GM23338 (cell line): ENCODE measurements at regions not wholly inside any gene's neighbourhood (a gene's known extent, or its start where the extent isn't known, plus 50 kb on each side); places are given as distances from the start of the nearest gene placed in this dataset.

Experiments
- ATAC-seq: fragments of 200-7000 bp; cut with Tn5 transposase; 3 replicates; pipeline ENCODE4 v1.9.1; 2020
- DNase-seq: peaks from one replicate; pipeline ENCODE4 v3.0.0-alpha.2; 2015; ENCODE audit warnings: low spot score
- H2AFZ ChIP-seq: fragments of 200-600 bp; sonication (generic); 2 replicates; pipeline ENCODE4 v1.8.0; 2016; ENCODE audit warnings: antibody characterized with exemption, mild to moderate bottlenecking, moderate library complexity
- H3F3A ChIP-seq: fragments of 200-600 bp; sonication (generic); replicated peaks from 2 replicates; pipeline ENCODE4 v1.8.0; 2017; ENCODE audit warnings: antibody characterized with exemption, mixed run types, low read depth
- H3K27ac ChIP-seq: fragments of 200-600 bp; sonication (generic); 2 replicates; pipeline ENCODE4 v1.6.1; 2016; ENCODE audit warnings: low read depth
- H3K27me3 ChIP-seq: fragments of 200-600 bp; sonication (generic); 2 replicates; pipeline ENCODE4 v1.8.0; 2016; ENCODE audit warnings: mild to moderate bottlenecking, mixed run types, moderate library complexity; ENCODE audit not compliant: insufficient read depth
- H3K36me3 ChIP-seq: fragments of 200-600 bp; sonication (generic); 2 replicates; pipeline ENCODE4 v1.8.0; 2016; ENCODE audit warnings: mild to moderate bottlenecking; ENCODE audit not compliant: insufficient read depth
- H3K4me1 ChIP-seq: fragments of 200-600 bp; sonication (generic); 2 replicates; pipeline ENCODE4 v1.8.0; 2016; ENCODE audit warnings: mild to moderate bottlenecking, moderate library complexity; ENCODE audit not compliant: insufficient read depth
- H3K4me2 ChIP-seq: fragments of 200-600 bp; sonication (generic); 2 replicates; pipeline ENCODE4 v1.7.1; 2017; ENCODE audit warnings: mixed run types
- H3K4me3 ChIP-seq: fragments of 200-600 bp; sonication (generic); 2 replicates; pipeline ENCODE4 v1.6.1; 2016; ENCODE audit warnings: mixed run types
- H3K79me2 ChIP-seq: fragments of 200-600 bp; sonication (generic); replicated peaks from 2 replicates; pipeline ENCODE4 v1.8.0; 2017; ENCODE audit warnings: mild to moderate bottlenecking; ENCODE audit not compliant: insufficient read depth
- H3K9me2 ChIP-seq: fragments of 200-600 bp; sonication (generic); 2 replicates; pipeline ENCODE4 v1.8.0; 2017; ENCODE audit not compliant: insufficient read depth
- H4K20me1 ChIP-seq: fragments of 200-600 bp; sonication (generic); replicated peaks from 2 replicates; pipeline ENCODE4 v1.8.0; 2017; ENCODE audit warnings: mild to moderate bottlenecking; ENCODE audit not compliant: insufficient read depth
- H3K27ac Mint-ChIP-seq: 2 replicates; pipeline ENCODE4 v1.8.0; 2020; ENCODE audit warnings: inconsistent platforms, mild to moderate bottlenecking, moderate library complexity, mixed read lengths
- H3K27me3 Mint-ChIP-seq: 3 replicates; pipeline ENCODE4 v1.8.0; 2022; ENCODE audit warnings: low read depth, mild to moderate bottlenecking, moderate library complexity, mixed read lengths, inconsistent platforms; ENCODE audit not compliant: insufficient read depth, poor library complexity
- H3K36me3 Mint-ChIP-seq: 3 replicates; pipeline ENCODE4 v1.8.0; 2021; ENCODE audit warnings: low read depth, mild to moderate bottlenecking, inconsistent platforms, moderate library complexity, mixed read lengths
- H3K4me1 Mint-ChIP-seq: 3 replicates; pipeline ENCODE4 v1.8.0; 2020; ENCODE audit warnings: mild to moderate bottlenecking, inconsistent platforms, mixed read lengths
- H3K4me3 Mint-ChIP-seq: 3 replicates; pipeline ENCODE4 v1.8.0; 2021; ENCODE audit warnings: moderate library complexity, mild to moderate bottlenecking, inconsistent platforms, mixed read lengths
- H3K9me3 Mint-ChIP-seq: 3 replicates; pipeline ENCODE4 v1.8.0; 2020; ENCODE audit warnings: moderate library complexity, mild to moderate bottlenecking, inconsistent platforms, mixed read lengths
- CREB1 ChIP-seq: fragments of 250-450 bp; sonication (Bioruptor Pico); IDR thresholded peaks from 2 replicates; pipeline ENCODE4 v1.5.0; 2020; ENCODE audit warnings: low read depth, mild to moderate bottlenecking, moderate library complexity
- EZH2 ChIP-seq: fragments of 200-600 bp; sonication (generic); IDR thresholded peaks from one replicate; pipeline ENCODE4 v1.8.0; 2017; ENCODE audit warnings: antibody characterized with exemption, mild to moderate bottlenecking, low read depth; ENCODE audit not compliant: unreplicated experiment
- EZH2phosphoT487 ChIP-seq: fragments of 200-600 bp; sonication (generic); IDR thresholded peaks from one replicate; pipeline ENCODE4 v1.8.1; 2018; ENCODE audit warnings: antibody characterized with exemption; ENCODE audit not compliant: unreplicated experiment
- JUNB ChIP-seq: IDR thresholded peaks from one replicate; pipeline ENCODE4 v1.6.1; 2016; ENCODE audit warnings: antibody characterized with exemption; ENCODE audit not compliant: unreplicated experiment
- NANOG ChIP-seq: IDR thresholded peaks from 2 replicates; pipeline ENCODE4 v1.6.1; 2016; ENCODE audit warnings: antibody characterized with exemption, borderline replicate concordance
- POLR2AphosphoS5 ChIP-seq: IDR thresholded peaks from 2 replicates; pipeline ENCODE4 v1.6.1; 2016; ENCODE audit warnings: antibody characterized with exemption, low read depth
- STAT1 ChIP-seq: IDR thresholded peaks from one replicate; pipeline ENCODE4 v1.6.1; 2016; ENCODE audit warnings: antibody characterized with exemption; ENCODE audit not compliant: unreplicated experiment
- ZNF114 ChIP-seq: fragments of 250-450 bp; sonication (Bioruptor Pico); IDR thresholded peaks from 2 replicates; pipeline ENCODE4 v1.5.0; 2020; ENCODE audit warnings: mild to moderate bottlenecking, moderate library complexity
- ZNF331 ChIP-seq: fragments of 250-450 bp; sonication (Bioruptor Pico); IDR thresholded peaks from 2 replicates; pipeline ENCODE4 v1.5.0; 2020; ENCODE audit warnings: low read depth, mild to moderate bottlenecking, moderate library complexity
- TF ChIP-seq, protein P1 (sequence below): fragments of 250-450 bp; sonication (Bioruptor Pico); IDR thresholded peaks from 2 replicates; pipeline ENCODE4 v1.5.0; 2020; ENCODE audit warnings: mild to moderate bottlenecking, moderate library complexity
- TF ChIP-seq, protein P2 (sequence below), 2 experiments: fragments of 200-600 bp in 1 of 2; sonication (generic) in 1 of 2; conservative IDR thresholded peaks; 2 replicates each; pipeline versions ENCODE4 v1.5.1 to v1.6.1; 2016 to 2017; ENCODE audit warnings: antibody characterized with exemption in 2 of 2, low read depth in 2 of 2, mild to moderate bottlenecking in 2 of 2, moderate library complexity in 1 of 2
- TF ChIP-seq, protein P3 (sequence below): IDR thresholded peaks from 2 replicates; pipeline ENCODE4 v1.6.1; 2016; ENCODE audit warnings: antibody characterized with exemption
- TF ChIP-seq, protein P4 (sequence below): IDR thresholded peaks from one replicate; pipeline ENCODE4 v1.6.1; 2018; ENCODE audit warnings: antibody characterized with exemption; ENCODE audit not compliant: unreplicated experiment

DNA sequence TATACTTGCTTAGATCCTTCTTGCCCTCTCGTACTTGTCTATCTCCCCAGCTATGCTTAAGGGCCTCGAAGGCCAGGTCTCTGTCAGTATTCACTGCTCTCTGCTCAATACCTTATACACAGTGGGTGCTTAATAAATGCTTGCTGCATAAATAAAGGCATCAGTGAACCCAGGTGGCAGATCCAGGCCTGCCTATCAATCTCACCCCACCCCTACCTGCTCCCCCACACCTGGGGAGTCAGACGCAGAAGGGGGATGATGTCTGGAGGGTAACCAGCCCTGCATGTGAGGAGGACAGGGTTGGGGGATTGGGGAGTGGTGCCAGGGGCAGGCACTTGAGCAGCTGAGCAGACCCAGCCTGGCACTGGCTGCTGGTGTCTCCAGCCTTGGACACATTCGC, 430.6 kb downstream of the MN1 start:
- Histone ChIP-seq H3K4me3 (no peak overlapping the region), H3K9me2 (no peaks in the 10 kb centered on the region), H3K27ac (no peak overlapping the region), H4K20me1 (no peaks in the 10 kb centered on the region), H3F3A (no peaks in the 10 kb centered on the region), H3K27me3 (no peaks in the 10 kb centered on the region), H3K4me1 (peaks cover 8% of the 10 kb centered on the region; the same call in 1 of the 2 replicates), H3K79me2 (no peaks in the 10 kb centered on the region), H2AFZ (no peak overlapping the region), H3K36me3 (no peaks in the 10 kb centered on the region), H3K4me2 (no peak overlapping the region)
- Mint-ChIP-seq H3K36me3 (no peaks in the 10 kb centered on the region), H3K9me3 (peaks cover 6% of the 10 kb centered on the region; the same call in 2 of the 3 replicates), H3K4me1 (peaks cover 32% of the 10 kb centered on the region), H3K27me3 (peaks cover 3% of the 10 kb centered on the region), H3K4me3 (no peak overlapping the region), H3K27ac (no peak overlapping the region)
- no peak for DNase-seq
- TF ChIP-seq, protein P1, sequence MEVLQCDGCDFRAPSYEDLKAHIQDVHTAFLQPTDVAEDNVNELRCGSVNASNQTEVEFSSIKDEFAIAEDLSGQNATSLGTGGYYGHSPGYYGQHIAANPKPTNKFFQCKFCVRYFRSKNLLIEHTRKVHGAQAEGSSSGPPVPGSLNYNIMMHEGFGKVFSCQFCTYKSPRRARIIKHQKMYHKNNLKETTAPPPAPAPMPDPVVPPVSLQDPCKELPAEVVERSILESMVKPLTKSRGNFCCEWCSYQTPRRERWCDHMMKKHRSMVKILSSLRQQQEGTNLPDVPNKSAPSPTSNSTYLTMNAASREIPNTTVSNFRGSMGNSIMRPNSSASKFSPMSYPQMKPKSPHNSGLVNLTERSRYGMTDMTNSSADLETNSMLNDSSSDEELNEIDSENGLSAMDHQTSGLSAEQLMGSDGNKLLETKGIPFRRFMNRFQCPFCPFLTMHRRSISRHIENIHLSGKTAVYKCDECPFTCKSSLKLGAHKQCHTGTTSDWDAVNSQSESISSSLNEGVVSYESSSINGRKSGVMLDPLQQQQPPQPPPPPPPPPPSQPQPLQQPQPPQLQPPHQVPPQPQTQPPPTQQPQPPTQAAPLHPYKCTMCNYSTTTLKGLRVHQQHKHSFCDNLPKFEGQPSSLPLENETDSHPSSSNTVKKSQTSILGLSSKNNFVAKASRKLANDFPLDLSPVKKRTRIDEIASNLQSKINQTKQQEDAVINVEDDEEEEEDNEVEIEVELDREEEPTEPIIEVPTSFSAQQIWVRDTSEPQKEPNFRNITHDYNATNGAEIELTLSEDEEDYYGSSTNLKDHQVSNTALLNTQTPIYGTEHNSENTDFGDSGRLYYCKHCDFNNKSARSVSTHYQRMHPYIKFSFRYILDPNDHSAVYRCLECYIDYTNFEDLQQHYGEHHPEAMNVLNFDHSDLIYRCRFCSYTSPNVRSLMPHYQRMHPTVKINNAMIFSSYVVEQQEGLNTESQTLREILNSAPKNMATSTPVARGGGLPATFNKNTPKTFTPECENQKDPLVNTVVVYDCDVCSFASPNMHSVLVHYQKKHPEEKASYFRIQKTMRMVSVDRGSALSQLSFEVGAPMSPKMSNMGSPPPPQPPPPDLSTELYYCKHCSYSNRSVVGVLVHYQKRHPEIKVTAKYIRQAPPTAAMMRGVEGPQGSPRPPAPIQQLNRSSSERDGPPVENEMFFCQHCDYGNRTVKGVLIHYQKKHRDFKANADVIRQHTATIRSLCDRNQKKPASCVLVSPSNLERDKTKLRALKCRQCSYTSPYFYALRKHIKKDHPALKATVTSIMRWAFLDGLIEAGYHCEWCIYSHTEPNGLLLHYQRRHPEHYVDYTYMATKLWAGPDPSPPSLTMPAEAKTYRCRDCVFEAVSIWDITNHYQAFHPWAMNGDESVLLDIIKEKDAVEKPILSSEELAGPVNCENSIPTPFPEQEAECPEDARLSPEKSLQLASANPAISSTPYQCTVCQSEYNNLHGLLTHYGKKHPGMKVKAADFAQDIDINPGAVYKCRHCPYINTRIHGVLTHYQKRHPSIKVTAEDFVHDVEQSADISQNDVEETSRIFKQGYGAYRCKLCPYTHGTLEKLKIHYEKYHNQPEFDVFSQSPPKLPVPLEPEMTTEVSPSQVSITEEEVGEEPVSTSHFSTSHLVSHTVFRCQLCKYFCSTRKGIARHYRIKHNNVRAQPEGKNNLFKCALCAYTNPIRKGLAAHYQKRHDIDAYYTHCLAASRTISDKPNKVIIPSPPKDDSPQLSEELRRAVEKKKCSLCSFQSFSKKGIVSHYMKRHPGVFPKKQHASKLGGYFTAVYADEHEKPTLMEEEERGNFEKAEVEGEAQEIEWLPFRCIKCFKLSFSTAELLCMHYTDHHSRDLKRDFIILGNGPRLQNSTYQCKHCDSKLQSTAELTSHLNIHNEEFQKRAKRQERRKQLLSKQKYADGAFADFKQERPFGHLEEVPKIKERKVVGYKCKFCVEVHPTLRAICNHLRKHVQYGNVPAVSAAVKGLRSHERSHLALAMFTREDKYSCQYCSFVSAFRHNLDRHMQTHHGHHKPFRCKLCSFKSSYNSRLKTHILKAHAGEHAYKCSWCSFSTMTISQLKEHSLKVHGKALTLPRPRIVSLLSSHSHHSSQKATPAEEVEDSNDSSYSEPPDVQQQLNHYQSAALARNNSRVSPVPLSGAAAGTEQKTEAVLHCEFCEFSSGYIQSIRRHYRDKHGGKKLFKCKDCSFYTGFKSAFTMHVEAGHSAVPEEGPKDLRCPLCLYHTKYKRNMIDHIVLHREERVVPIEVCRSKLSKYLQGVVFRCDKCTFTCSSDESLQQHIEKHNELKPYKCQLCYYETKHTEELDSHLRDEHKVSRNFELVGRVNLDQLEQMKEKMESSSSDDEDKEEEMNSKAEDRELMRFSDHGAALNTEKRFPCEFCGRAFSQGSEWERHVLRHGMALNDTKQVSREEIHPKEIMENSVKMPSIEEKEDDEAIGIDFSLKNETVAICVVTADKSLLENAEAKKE (CRISPR knock-in tag): no peak
- TF ChIP-seq EZH2phosphoT487: no peak
- TF ChIP-seq, protein P2, sequence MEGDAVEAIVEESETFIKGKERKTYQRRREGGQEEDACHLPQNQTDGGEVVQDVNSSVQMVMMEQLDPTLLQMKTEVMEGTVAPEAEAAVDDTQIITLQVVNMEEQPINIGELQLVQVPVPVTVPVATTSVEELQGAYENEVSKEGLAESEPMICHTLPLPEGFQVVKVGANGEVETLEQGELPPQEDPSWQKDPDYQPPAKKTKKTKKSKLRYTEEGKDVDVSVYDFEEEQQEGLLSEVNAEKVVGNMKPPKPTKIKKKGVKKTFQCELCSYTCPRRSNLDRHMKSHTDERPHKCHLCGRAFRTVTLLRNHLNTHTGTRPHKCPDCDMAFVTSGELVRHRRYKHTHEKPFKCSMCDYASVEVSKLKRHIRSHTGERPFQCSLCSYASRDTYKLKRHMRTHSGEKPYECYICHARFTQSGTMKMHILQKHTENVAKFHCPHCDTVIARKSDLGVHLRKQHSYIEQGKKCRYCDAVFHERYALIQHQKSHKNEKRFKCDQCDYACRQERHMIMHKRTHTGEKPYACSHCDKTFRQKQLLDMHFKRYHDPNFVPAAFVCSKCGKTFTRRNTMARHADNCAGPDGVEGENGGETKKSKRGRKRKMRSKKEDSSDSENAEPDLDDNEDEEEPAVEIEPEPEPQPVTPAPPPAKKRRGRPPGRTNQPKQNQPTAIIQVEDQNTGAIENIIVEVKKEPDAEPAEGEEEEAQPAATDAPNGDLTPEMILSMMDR (conservative IDR thresholded peaks at IDR 0.05; ENCODE audit: low read depth in 2 of 2): no peak
- no peak for TF ChIP-seq JUNB
- no peak for TF ChIP-seq ZNF114 (CRISPR knock-in tag)
- TF ChIP-seq, protein P3, sequence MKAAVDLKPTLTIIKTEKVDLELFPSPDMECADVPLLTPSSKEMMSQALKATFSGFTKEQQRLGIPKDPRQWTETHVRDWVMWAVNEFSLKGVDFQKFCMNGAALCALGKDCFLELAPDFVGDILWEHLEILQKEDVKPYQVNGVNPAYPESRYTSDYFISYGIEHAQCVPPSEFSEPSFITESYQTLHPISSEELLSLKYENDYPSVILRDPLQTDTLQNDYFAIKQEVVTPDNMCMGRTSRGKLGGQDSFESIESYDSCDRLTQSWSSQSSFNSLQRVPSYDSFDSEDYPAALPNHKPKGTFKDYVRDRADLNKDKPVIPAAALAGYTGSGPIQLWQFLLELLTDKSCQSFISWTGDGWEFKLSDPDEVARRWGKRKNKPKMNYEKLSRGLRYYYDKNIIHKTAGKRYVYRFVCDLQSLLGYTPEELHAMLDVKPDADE: no peak
- no peak for TF ChIP-seq POLR2AphosphoS5
- TF ChIP-seq, protein P4, sequence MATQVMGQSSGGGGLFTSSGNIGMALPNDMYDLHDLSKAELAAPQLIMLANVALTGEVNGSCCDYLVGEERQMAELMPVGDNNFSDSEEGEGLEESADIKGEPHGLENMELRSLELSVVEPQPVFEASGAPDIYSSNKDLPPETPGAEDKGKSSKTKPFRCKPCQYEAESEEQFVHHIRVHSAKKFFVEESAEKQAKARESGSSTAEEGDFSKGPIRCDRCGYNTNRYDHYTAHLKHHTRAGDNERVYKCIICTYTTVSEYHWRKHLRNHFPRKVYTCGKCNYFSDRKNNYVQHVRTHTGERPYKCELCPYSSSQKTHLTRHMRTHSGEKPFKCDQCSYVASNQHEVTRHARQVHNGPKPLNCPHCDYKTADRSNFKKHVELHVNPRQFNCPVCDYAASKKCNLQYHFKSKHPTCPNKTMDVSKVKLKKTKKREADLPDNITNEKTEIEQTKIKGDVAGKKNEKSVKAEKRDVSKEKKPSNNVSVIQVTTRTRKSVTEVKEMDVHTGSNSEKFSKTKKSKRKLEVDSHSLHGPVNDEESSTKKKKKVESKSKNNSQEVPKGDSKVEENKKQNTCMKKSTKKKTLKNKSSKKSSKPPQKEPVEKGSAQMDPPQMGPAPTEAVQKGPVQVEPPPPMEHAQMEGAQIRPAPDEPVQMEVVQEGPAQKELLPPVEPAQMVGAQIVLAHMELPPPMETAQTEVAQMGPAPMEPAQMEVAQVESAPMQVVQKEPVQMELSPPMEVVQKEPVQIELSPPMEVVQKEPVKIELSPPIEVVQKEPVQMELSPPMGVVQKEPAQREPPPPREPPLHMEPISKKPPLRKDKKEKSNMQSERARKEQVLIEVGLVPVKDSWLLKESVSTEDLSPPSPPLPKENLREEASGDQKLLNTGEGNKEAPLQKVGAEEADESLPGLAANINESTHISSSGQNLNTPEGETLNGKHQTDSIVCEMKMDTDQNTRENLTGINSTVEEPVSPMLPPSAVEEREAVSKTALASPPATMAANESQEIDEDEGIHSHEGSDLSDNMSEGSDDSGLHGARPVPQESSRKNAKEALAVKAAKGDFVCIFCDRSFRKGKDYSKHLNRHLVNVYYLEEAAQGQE: no peak
- no peak for TF ChIP-seq ZNF331
- TF ChIP-seq STAT1: no peak
- no peak for TF ChIP-seq CREB1
- TF ChIP-seq NANOG: no peak
- TF ChIP-seq EZH2: no peak
- no peak for ATAC-seq
